ENCODE measurements at regions not wholly inside any gene's neighbourhood (a gene's known extent, or its start where the extent isn't known, plus 50 kb on each side); places are given as distances from the start of the nearest gene placed in this dataset.
"Not testable (repeated sequence)": the region's sequence is repeated elsewhere in the genome, so short reads cannot be mapped to it uniquely, and the experiment has no call there.

DNA sequence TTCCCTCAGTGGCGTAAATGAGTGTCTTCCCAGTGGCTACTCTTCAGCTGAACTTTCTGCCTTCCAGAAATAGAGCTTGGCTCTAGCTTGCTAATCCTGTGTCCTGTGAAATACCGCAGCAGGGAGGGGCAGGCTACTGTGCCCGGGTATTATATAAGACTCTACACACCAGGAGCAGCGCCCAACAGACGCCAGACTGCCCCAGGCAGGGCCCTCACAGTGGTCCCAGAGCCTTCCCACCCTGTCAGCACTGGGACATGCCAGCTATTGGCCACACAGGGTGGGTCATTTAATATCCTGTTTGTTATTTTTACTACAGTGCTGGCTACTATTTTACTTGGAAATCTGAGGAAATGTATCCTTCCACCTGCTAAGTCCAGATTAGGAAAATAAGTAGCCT is 121.0 kb downstream of the FEM1C start:
- no peaks in the 10 kb centered on the region for H3K36me3 ChIP-seq (ENCODE audit: low read depth, low read length)
- H3K9ac ChIP-seq (ENCODE audit: low read length): no peak overlapping the region
- TF ChIP-seq EZH2phosphoT487 (IDR thresholded peaks at IDR 0.05; ENCODE audit: borderline replicate concordance, low read length) (no peak), EZH2 (IDR thresholded peaks at IDR 0.05; ENCODE audit: low read length, unreplicated experiment) (no peak)
- TF ChIP-seq, protein P1, sequence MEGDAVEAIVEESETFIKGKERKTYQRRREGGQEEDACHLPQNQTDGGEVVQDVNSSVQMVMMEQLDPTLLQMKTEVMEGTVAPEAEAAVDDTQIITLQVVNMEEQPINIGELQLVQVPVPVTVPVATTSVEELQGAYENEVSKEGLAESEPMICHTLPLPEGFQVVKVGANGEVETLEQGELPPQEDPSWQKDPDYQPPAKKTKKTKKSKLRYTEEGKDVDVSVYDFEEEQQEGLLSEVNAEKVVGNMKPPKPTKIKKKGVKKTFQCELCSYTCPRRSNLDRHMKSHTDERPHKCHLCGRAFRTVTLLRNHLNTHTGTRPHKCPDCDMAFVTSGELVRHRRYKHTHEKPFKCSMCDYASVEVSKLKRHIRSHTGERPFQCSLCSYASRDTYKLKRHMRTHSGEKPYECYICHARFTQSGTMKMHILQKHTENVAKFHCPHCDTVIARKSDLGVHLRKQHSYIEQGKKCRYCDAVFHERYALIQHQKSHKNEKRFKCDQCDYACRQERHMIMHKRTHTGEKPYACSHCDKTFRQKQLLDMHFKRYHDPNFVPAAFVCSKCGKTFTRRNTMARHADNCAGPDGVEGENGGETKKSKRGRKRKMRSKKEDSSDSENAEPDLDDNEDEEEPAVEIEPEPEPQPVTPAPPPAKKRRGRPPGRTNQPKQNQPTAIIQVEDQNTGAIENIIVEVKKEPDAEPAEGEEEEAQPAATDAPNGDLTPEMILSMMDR (conservative IDR thresholded peaks at IDR 0.05; ENCODE audit: low read depth, low read length): no peak
- ChIA-PET POLR2A (ENCODE audit: unreplicated experiment) (no interaction called here), CTCF (no interaction called here)
- H3K27me3 ChIP-seq (ENCODE audit: low read length): no peaks in the 10 kb centered on the region
- H4K20me1 ChIP-seq (ENCODE audit: low read length): no peaks in the 10 kb centered on the region
- H3F3A ChIP-seq (ENCODE audit: low read length, unreplicated experiment): peaks cover 5% of the 10 kb centered on the region
- H3K4me3 ChIP-seq (ENCODE audit: low read length): no peak overlapping the region
- H3K4me2 ChIP-seq (ENCODE audit: low read length): peak overlapping the region; percentile 32
- no peaks in the 10 kb centered on the region for H3K79me2 ChIP-seq (ENCODE audit: low read length)
- DNase-seq: no peak
- BruUV-seq (replicated peaks): no TSS peak
- ATAC-seq: no peak
- H2AFZ ChIP-seq (ENCODE audit: low read length): no peak overlapping the region
- intact Hi-C loops (cut with micrococcal nuclease): no loop called here
- H3K9me2 ChIP-seq (replicated peaks; ENCODE audit: low read length): no peaks in the 10 kb centered on the region
- peaks cover 49% of the 10 kb centered on the region for H3K4me1 ChIP-seq (ENCODE audit: insufficient read depth, low read length)
- peak overlapping the region; percentile 29; the same call in 1 of the 2 replicates for H3K27ac ChIP-seq (ENCODE audit: low read length)
- no peaks in the 10 kb centered on the region for H3K9me3 ChIP-seq (ENCODE audit: low read length)

DNA sequence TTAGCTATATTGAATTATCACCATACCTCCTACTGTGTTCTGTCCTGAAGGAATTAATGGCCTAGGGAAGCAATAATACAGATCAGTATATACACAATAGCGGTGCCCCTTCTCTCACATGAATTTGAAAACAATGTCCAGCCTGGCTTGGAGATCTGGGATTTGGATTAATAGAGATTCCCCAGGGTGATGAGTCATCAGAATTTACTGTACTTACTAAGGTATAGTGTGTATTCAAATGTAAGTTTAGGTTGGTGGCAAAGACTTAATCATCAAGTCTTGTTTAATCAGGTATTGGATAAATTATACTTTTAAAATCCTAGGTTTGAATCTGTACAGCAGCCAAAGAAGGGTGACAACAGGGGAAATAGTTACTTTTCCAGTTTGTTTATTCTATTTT is 121.5 kb downstream of the FEM1C start:
- DNase-seq: peak; percentile 66
- Histone ChIP-seq H3K4me1 (ENCODE audit: insufficient read depth, low read length) (peaks cover 45% of the 10 kb centered on the region), H3F3A (ENCODE audit: low read length, unreplicated experiment) (peaks cover 4% of the 10 kb centered on the region), H3K4me3 (ENCODE audit: low read length) (no peak overlapping the region), H3K9me2 (replicated peaks; ENCODE audit: low read length) (no peaks in the 10 kb centered on the region), H3K36me3 (ENCODE audit: low read depth, low read length) (no peaks in the 10 kb centered on the region), H3K4me2 (ENCODE audit: low read length) (peak overlapping the region; percentile 32), H3K27me3 (ENCODE audit: low read length) (no peaks in the 10 kb centered on the region), H3K9ac (ENCODE audit: low read length) (no peak overlapping the region), H4K20me1 (ENCODE audit: low read length) (no peaks in the 10 kb centered on the region), H3K27ac (ENCODE audit: low read length) (peak overlapping the region; percentile 29; the same call in 1 of the 2 replicates), H3K79me2 (ENCODE audit: low read length) (no peaks in the 10 kb centered on the region), H3K9me3 (ENCODE audit: low read length) (no peaks in the 10 kb centered on the region), H2AFZ (ENCODE audit: low read length) (no peak overlapping the region)
- TF ChIP-seq, protein P1 (conservative IDR thresholded peaks at IDR 0.05; ENCODE audit: low read depth, low read length): no peak
- TF ChIP-seq EZH2 (IDR thresholded peaks at IDR 0.05; ENCODE audit: low read length, unreplicated experiment) (no peak), EZH2phosphoT487 (IDR thresholded peaks at IDR 0.05; ENCODE audit: borderline replicate concordance, low read length) (no peak)
- ChIA-PET CTCF (no interaction called here), POLR2A (ENCODE audit: unreplicated experiment) (no interaction called here)
- no TSS peak for BruUV-seq (replicated peaks)
- peak; percentile 45 for ATAC-seq
- intact Hi-C loops (cut with micrococcal nuclease): no loop called here

DNA sequence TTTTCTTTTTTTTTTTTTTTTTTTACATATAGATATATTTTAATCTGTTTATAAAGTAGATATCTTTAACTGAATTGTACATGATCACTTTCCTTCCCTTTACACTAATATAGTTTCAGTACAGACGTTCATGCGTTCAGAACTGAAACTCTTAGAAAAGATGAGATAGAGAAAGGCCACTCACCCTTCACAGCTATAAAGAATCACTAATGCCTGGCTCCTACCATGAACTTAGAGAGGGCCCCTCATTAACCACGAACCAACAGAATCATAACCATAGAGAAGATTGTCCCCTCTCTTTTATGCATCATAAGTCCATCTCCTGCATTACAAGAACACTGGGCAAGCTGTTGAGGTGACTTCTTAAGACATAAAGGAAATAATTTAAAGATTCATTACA is 123.8 kb downstream of the FEM1C start:
- H2AFZ ChIP-seq (ENCODE audit: low read length); H3K9me3 ChIP-seq (ENCODE audit: low read length); CTCF ChIA-PET; BruUV-seq (replicated peaks); H3K9ac ChIP-seq (ENCODE audit: low read length); POLR2A ChIA-PET (ENCODE audit: unreplicated experiment); H4K20me1 ChIP-seq (ENCODE audit: low read length); H3K9me2 ChIP-seq (replicated peaks; ENCODE audit: low read length); H3K4me3 ChIP-seq (ENCODE audit: low read length); H3K79me2 ChIP-seq (ENCODE audit: low read length); ATAC-seq; H3K27me3 ChIP-seq (ENCODE audit: low read length); H3K36me3 ChIP-seq (ENCODE audit: low read depth, low read length); DNase-seq; H3F3A ChIP-seq (ENCODE audit: low read length, unreplicated experiment); H3K4me2 ChIP-seq (ENCODE audit: low read length): not testable (repeated sequence)
- peaks cover 35% of the 10 kb centered on the region for H3K4me1 ChIP-seq (ENCODE audit: insufficient read depth, low read length)
- H3K27ac ChIP-seq (ENCODE audit: low read length): 0 out of 2 replicates have a peak overlapping the region, but pooled peaks have one; percentile 78
- intact Hi-C loops (cut with micrococcal nuclease): loop anchor here (1.0 kb wide), 1 partner anchor 8 kb away; no protein-coding TSS in a partner anchor
